H9 (cell line): ENCODE measurements at regions not wholly inside any gene's neighbourhood (a gene's known extent, or its start where the extent isn't known, plus 50 kb on each side); places are given as distances from the start of the nearest gene placed in this dataset.

Experiments
- DNase-seq: peaks from one replicate; pipeline ENCODE4 v3.0.0-alpha.2; 2017
- H2AFZ ChIP-seq: one replicate; pipeline ENCODE4 v1.6.1; 2013; ENCODE audit warnings: mild to moderate bottlenecking, low read length, control low read depth, moderate library complexity
- H2AK5ac ChIP-seq: 2 replicates; pipeline ENCODE4 v1.6.1; 2013; ENCODE audit warnings: low read length, control low read depth, mixed read lengths; ENCODE audit not compliant: insufficient read length
- H2BK120ac ChIP-seq: one replicate; pipeline ENCODE4 v1.6.1; 2013; ENCODE audit warnings: low read depth, mild to moderate bottlenecking, low read length, control low read depth, inconsistent platforms; ENCODE audit not compliant: poor library complexity, severe bottlenecking
- H2BK12ac ChIP-seq: 2 replicates; pipeline ENCODE4 v1.6.1; 2013; ENCODE audit warnings: low read length, control low read depth, mixed read lengths, low read depth; ENCODE audit not compliant: insufficient read length
- H2BK15ac ChIP-seq: 2 replicates; pipeline ENCODE4 v1.6.1; 2013; ENCODE audit warnings: low read depth, low read length, control low read depth
- H2BK20ac ChIP-seq: one replicate; pipeline ENCODE4 v1.6.1; 2013; ENCODE audit warnings: low read depth, mild to moderate bottlenecking, low read length, control low read depth, inconsistent platforms; ENCODE audit not compliant: poor library complexity, severe bottlenecking
- H2BK5ac ChIP-seq: 2 replicates; pipeline ENCODE4 v1.6.1; 2013; ENCODE audit warnings: low read length, control low read depth, mixed read lengths; ENCODE audit not compliant: insufficient read length
- H3K14ac ChIP-seq: 2 replicates; pipeline ENCODE4 v1.6.1; 2013; ENCODE audit warnings: low read length, control low read depth; ENCODE audit not compliant: insufficient read depth
- H3K18ac ChIP-seq: 2 replicates; pipeline ENCODE4 v1.6.1; 2013; ENCODE audit warnings: low read depth, mild to moderate bottlenecking, mixed read lengths, low read length, control low read depth; ENCODE audit not compliant: insufficient read length
- H3K23ac ChIP-seq: 2 replicates; pipeline ENCODE4 v1.6.1; 2013; ENCODE audit warnings: low read length, control low read depth, mixed read lengths, low read depth; ENCODE audit not compliant: insufficient read length
- H3K23me2 ChIP-seq: 2 replicates; pipeline ENCODE4 v1.6.1; 2013; ENCODE audit warnings: low read depth, mild to moderate bottlenecking, mixed read lengths, low read length, control low read depth; ENCODE audit not compliant: insufficient read length, poor library complexity, severe bottlenecking
- H3K27ac ChIP-seq: 2 replicates; pipeline ENCODE4 v1.5.1; 2013; ENCODE audit warnings: low read length, control low read depth, mixed read lengths, low read depth; ENCODE audit not compliant: insufficient read length
- H3K27me3 ChIP-seq: 2 replicates; pipeline ENCODE4 v1.6.1; 2013; ENCODE audit warnings: low read length, control low read depth, inconsistent platforms; ENCODE audit not compliant: insufficient read depth
- H3K4ac ChIP-seq: 2 replicates; pipeline ENCODE4 v1.6.1; 2013; ENCODE audit warnings: low read depth, mild to moderate bottlenecking, control low read depth, inconsistent platforms, low read length, moderate library complexity
- H3K4me1 ChIP-seq: 2 replicates; pipeline ENCODE4 v1.6.1; 2013; ENCODE audit warnings: low read length, control low read depth, inconsistent platforms; ENCODE audit not compliant: insufficient read depth
- H3K4me2 ChIP-seq: 2 replicates; pipeline ENCODE4 v1.6.1; 2013; ENCODE audit warnings: low read length, control low read depth, mixed read lengths; ENCODE audit not compliant: insufficient read length, insufficient read depth
- H3K56ac ChIP-seq: 2 replicates; pipeline ENCODE4 v1.6.1; 2013; ENCODE audit warnings: low read depth, mild to moderate bottlenecking, mixed read lengths, low read length, control low read depth; ENCODE audit not compliant: insufficient read length
- H3K79me1 ChIP-seq: 2 replicates; pipeline ENCODE4 v1.6.1; 2013; ENCODE audit warnings: low read depth, mild to moderate bottlenecking, moderate library complexity, low read length, control low read depth, inconsistent platforms; ENCODE audit not compliant: insufficient read depth, poor library complexity, severe bottlenecking
- H3K79me2 ChIP-seq: 2 replicates; pipeline ENCODE4 v1.6.1; 2013; ENCODE audit warnings: low read length, control low read depth, inconsistent platforms; ENCODE audit not compliant: insufficient read depth
- H3K9ac ChIP-seq: 2 replicates; pipeline ENCODE4 v1.6.1; 2013; ENCODE audit warnings: low read length, control low read depth, mixed read lengths; ENCODE audit not compliant: insufficient read length; ENCODE audit errors: extremely low read depth
- H3K9me3 ChIP-seq: one replicate; pipeline ENCODE4 v1.6.1; 2013; ENCODE audit warnings: low read depth, low read length, inconsistent platforms; ENCODE audit not compliant: control insufficient read depth
- H3T11ph ChIP-seq: one replicate; pipeline ENCODE4 v1.6.1; 2013; ENCODE audit warnings: mild to moderate bottlenecking, low read length, control low read depth, inconsistent platforms
- H4K20me1 ChIP-seq: one replicate; pipeline ENCODE4 v1.6.1; 2013; ENCODE audit not compliant: control insufficient read depth, insufficient read length, insufficient read depth
- H4K5ac ChIP-seq: 2 replicates; pipeline ENCODE4 v1.6.1; 2013; ENCODE audit warnings: low read depth, mild to moderate bottlenecking, mixed read lengths, low read length, control low read depth; ENCODE audit not compliant: insufficient read length
- H4K8ac ChIP-seq: replicated peaks from 2 replicates; pipeline ENCODE4 v1.6.1; 2013; ENCODE audit warnings: low read length, control low read depth, mixed read lengths, low read depth; ENCODE audit not compliant: insufficient read length
- H4K91ac ChIP-seq: 2 replicates; pipeline ENCODE4 v1.6.1; 2013; ENCODE audit warnings: low read depth, mild to moderate bottlenecking, moderate library complexity, mixed read lengths, low read length, control low read depth; ENCODE audit not compliant: insufficient read length
- H3K27ac Mint-ChIP-seq, 3 experiments: 2 replicates in 2 of 3; 3 replicates in 1 of 3; pipeline ENCODE4 v1.8.0; 2020 to 2021; ENCODE audit warnings: mixed read lengths in 3 of 3, mild to moderate bottlenecking in 1 of 3, moderate library complexity in 1 of 3
- H3K27me3 Mint-ChIP-seq: 2 replicates; pipeline ENCODE4 v1.8.0; 2021; ENCODE audit warnings: low read depth, mild to moderate bottlenecking, moderate library complexity, mixed read lengths
- H3K36me3 Mint-ChIP-seq, 3 experiments: 2 replicates in 2 of 3; 3 replicates in 1 of 3; pipeline ENCODE4 v1.8.0; 2020 to 2021; ENCODE audit warnings: low read depth in 3 of 3, mixed read lengths in 3 of 3; ENCODE audit not compliant: insufficient read depth in 1 of 3
- H3K4me1 Mint-ChIP-seq, 2 experiments: 2 replicates each; pipeline ENCODE4 v1.8.0; 2020; ENCODE audit warnings: mixed read lengths in 2 of 2
- H3K4me3 Mint-ChIP-seq, 2 experiments: 2 replicates in 1 of 2; 3 replicates in 1 of 2; pipeline ENCODE4 v1.8.0; 2020 to 2021; ENCODE audit warnings: mild to moderate bottlenecking in 2 of 2, mixed read lengths in 2 of 2, moderate library complexity in 1 of 2
- H3K9me3 Mint-ChIP-seq, 2 experiments: 2 replicates in 1 of 2; 3 replicates in 1 of 2; pipeline ENCODE4 v1.8.0; 2020; ENCODE audit warnings: mild to moderate bottlenecking in 2 of 2, mixed read lengths in 2 of 2, moderate library complexity in 1 of 2
- CTCF ChIP-seq: fragments of 200-600 bp; sonication (generic); conservative IDR thresholded peaks from 3 replicates; pipeline ENCODE4 v1.8.0; 2021; ENCODE audit warnings: antibody characterized with exemption, mild to moderate bottlenecking
- WGBS: extraction: QIAGEN DNeasy Blood & Tissue Kit; methylation state at CpG from one replicate; pipeline ENCODE4 v1.1.7; 2013; ENCODE audit warnings: missing lambda C conversion rate, low lambda C conversion rate, mixed read lengths; ENCODE audit not compliant: insufficient read length; ENCODE audit errors: extremely low coverage; 5-methylcytosine and 5-hydroxymethylcytosine counted together

DNA sequence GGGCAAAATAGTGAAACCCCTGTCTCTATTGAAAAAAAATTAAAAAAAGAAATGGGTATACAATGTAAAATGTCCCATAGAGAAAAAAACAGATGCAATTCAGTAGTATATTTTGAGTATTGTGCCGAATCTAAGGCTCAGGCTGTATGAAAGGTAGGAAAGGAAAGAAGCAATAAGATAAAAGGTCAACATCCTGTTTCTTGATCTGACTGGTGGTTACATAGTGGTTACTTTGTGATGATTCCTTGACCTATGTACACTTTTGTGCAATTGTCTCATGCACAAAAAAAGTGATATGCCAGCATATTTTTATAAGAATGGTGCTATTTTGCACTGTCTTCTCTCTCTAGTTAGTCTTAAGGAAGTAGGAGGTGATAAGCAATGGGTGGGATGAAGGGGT is 1333.7 kb upstream of the TMEFF2 start:
- no peaks in the 10 kb centered on the region for H4K20me1 ChIP-seq
- no peak overlapping the region for H3K4me2 ChIP-seq
- no peak overlapping the region for H4K91ac ChIP-seq
- no peaks in the 10 kb centered on the region for H3K79me1 ChIP-seq
- no peaks in the 10 kb centered on the region for H3K4me1 ChIP-seq
- no peak for TF ChIP-seq CTCF
- H3K14ac ChIP-seq, result no peak overlapping the region
- no peak overlapping the region for H2BK5ac ChIP-seq
- H3K27me3 ChIP-seq, result no peaks in the 10 kb centered on the region
- no peak overlapping the region for H3K18ac ChIP-seq
- Mint-ChIP-seq H3K27me3 (no peaks in the 10 kb centered on the region), H3K4me1 (peaks cover 5 to 9% of the 10 kb centered on the region in 2 experiments; a peak in 2 of 4 replicates), H3K27ac (no peak overlapping the region), H3K4me3 (no peak overlapping the region), H3K9me3 (no peaks in the 10 kb centered on the region), H3K36me3 (peaks cover 0 to 2% (median 0%) of the 10 kb centered on the region in 3 experiments; a peak in 3 of 7 replicates)
- no peak overlapping the region for H2BK120ac ChIP-seq
- no peak for DNase-seq
- H4K8ac ChIP-seq, result no peak overlapping the region
- no peak overlapping the region for H3K27ac ChIP-seq
- no peak overlapping the region for H3K56ac ChIP-seq
- no peaks in the 10 kb centered on the region for H3K23me2 ChIP-seq
- H3K4ac ChIP-seq, result no peak overlapping the region
- no peak overlapping the region for H2BK15ac ChIP-seq
- H3K79me2 ChIP-seq, result no peaks in the 10 kb centered on the region
- H3K9ac ChIP-seq, result no peak overlapping the region
- no CpG with 5 or more reads among the region's 1 CpG for WGBS
- no peak overlapping the region for H2AK5ac ChIP-seq
- H3K23ac ChIP-seq, result no peak overlapping the region
- no peak overlapping the region for H3T11ph ChIP-seq
- no peak overlapping the region for H2BK12ac ChIP-seq
- H2BK20ac ChIP-seq, result no peak overlapping the region
- no peaks in the 10 kb centered on the region for H3K9me3 ChIP-seq
- H2AFZ ChIP-seq, result no peak overlapping the region
- no peak overlapping the region for H4K5ac ChIP-seq
